ENCODE measurements at regions not wholly inside any gene's neighbourhood (a gene's known extent, or its start where the extent isn't known, plus 50 kb on each side); places are given as distances from the start of the nearest gene placed in this dataset.
"Not testable (repeated sequence)": the region's sequence is repeated elsewhere in the genome, so short reads cannot be mapped to it uniquely, and the experiment has no call there.

DNA sequence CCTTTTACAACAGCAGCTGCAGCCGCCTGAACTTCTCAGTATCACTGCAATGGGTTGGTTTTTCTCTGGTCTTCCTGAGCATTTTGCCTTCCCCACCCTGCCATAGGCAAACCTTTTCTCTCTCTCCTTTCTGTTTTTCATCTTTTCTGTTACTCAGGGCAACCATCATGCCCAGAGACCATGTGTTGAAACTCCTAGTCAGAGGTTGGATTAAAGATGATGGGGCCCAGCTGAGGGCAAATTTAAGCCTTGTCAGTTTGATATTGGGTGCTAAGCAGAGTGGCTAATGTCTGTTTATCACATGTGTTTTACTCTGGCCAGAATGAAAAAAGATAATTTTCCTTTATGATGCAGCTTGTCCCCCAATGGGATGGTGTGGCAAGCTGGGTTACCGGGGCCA is 107.9 kb upstream of the PMCH start:
- Mint-ChIP-seq H3K4me1 (ENCODE audit: unreplicated experiment) (no peaks in the 10 kb centered on the region), H3K4me3 (ENCODE audit: unreplicated experiment) (no peak overlapping the region), H3K27me3 (ENCODE audit: unreplicated experiment) (peaks cover 3% of the 10 kb centered on the region), H3K36me3 (ENCODE audit: unreplicated experiment) (no peaks in the 10 kb centered on the region), H3K27ac (ENCODE audit: unreplicated experiment) (no peak overlapping the region), H3K9me3 (ENCODE audit: unreplicated experiment) (peaks cover 18% of the 10 kb centered on the region)
- no peak for DNase-seq (ENCODE audit: extremely low spot score, unreplicated experiment)
- TF ChIP-seq CTCF (IDR thresholded peaks at IDR 0.05): no peak

- DNase-seq (ENCODE audit: extremely low spot score, unreplicated experiment); H3K27me3 Mint-ChIP-seq (ENCODE audit: unreplicated experiment); H3K36me3 Mint-ChIP-seq (ENCODE audit: unreplicated experiment); H3K4me3 Mint-ChIP-seq (ENCODE audit: unreplicated experiment); H3K4me1 Mint-ChIP-seq (ENCODE audit: unreplicated experiment); H3K27ac Mint-ChIP-seq (ENCODE audit: unreplicated experiment): not testable (repeated sequence)
- peaks cover 18% of the 10 kb centered on the region for H3K9me3 Mint-ChIP-seq (ENCODE audit: unreplicated experiment)
Measured at GRCh38 chr12:102304667-102305066, 107.0 kb upstream of the PMCH start.

- H3K9me3 Mint-ChIP-seq (ENCODE audit: unreplicated experiment): peaks cover 18% of the 10 kb centered on the region
- peaks cover 6% of the 10 kb centered on the region for H3K27me3 Mint-ChIP-seq (ENCODE audit: unreplicated experiment)
- no peak overlapping the region for H3K27ac Mint-ChIP-seq (ENCODE audit: unreplicated experiment)
- DNase-seq (ENCODE audit: extremely low spot score, unreplicated experiment): no peak
- no peak for TF ChIP-seq CTCF (IDR thresholded peaks at IDR 0.05)
- no peaks in the 10 kb centered on the region for H3K36me3 Mint-ChIP-seq (ENCODE audit: unreplicated experiment)
- no peak overlapping the region for H3K4me3 Mint-ChIP-seq (ENCODE audit: unreplicated experiment)
- H3K4me1 Mint-ChIP-seq (ENCODE audit: unreplicated experiment): no peaks in the 10 kb centered on the region
Measured at GRCh38 chr12:102302553-102302952, 104.9 kb upstream of the PMCH start.

GRCh38 chr12:102301547-102301946 is 103.9 kb upstream of the PMCH start:
- TF ChIP-seq CTCF (IDR thresholded peaks at IDR 0.05): no peak
- H3K27me3 Mint-ChIP-seq (ENCODE audit: unreplicated experiment): peaks cover 10% of the 10 kb centered on the region
- H3K4me1 Mint-ChIP-seq (ENCODE audit: unreplicated experiment): no peaks in the 10 kb centered on the region
- no peaks in the 10 kb centered on the region for H3K36me3 Mint-ChIP-seq (ENCODE audit: unreplicated experiment)
- DNase-seq (ENCODE audit: extremely low spot score, unreplicated experiment): no peak
- no peak overlapping the region for H3K4me3 Mint-ChIP-seq (ENCODE audit: unreplicated experiment)
- peaks cover 13% of the 10 kb centered on the region for H3K9me3 Mint-ChIP-seq (ENCODE audit: unreplicated experiment)
- H3K27ac Mint-ChIP-seq (ENCODE audit: unreplicated experiment): no peak overlapping the region

- no peak for DNase-seq (ENCODE audit: extremely low spot score, unreplicated experiment)
- H3K4me1 Mint-ChIP-seq (ENCODE audit: unreplicated experiment): no peaks in the 10 kb centered on the region
- peaks cover 10% of the 10 kb centered on the region for H3K9me3 Mint-ChIP-seq (ENCODE audit: unreplicated experiment)
- no peaks in the 10 kb centered on the region for H3K36me3 Mint-ChIP-seq (ENCODE audit: unreplicated experiment)
- peaks cover 10% of the 10 kb centered on the region for H3K27me3 Mint-ChIP-seq (ENCODE audit: unreplicated experiment)
- peak; percentile 43 for TF ChIP-seq CTCF (IDR thresholded peaks at IDR 0.05)
- no peak overlapping the region for H3K4me3 Mint-ChIP-seq (ENCODE audit: unreplicated experiment)
- H3K27ac Mint-ChIP-seq (ENCODE audit: unreplicated experiment): no peak overlapping the region
Measured at GRCh38 chr12:102300824-102301461, 103.3 kb upstream of the PMCH start.

DNA sequence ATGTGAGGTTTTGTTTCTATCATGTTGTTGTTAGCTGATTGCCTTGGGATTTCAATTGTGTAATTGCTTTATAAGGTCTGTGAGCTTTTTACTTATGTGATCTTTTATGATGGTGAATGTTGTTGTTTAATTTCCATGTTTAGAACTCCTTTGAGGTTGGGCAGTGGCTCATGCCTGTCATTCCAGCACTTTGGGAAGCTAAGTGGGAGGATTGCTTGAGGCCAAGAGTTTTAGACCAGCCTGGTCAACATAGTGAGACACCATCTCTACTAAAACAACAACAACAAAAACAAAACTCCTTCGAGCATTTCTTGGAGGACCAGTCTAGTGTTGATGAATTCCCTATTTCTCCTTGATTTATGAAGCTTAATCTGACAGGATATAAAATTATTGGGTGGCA is 102.1 kb upstream of the PMCH start:
- H3K4me1 Mint-ChIP-seq (ENCODE audit: unreplicated experiment): no peaks in the 10 kb centered on the region
- H3K27me3 Mint-ChIP-seq (ENCODE audit: unreplicated experiment): peaks cover 10% of the 10 kb centered on the region
- no peak for TF ChIP-seq CTCF (IDR thresholded peaks at IDR 0.05)
- no peak for DNase-seq (ENCODE audit: extremely low spot score, unreplicated experiment)
- no peaks in the 10 kb centered on the region for H3K36me3 Mint-ChIP-seq (ENCODE audit: unreplicated experiment)
- no peak overlapping the region for H3K4me3 Mint-ChIP-seq (ENCODE audit: unreplicated experiment)
- H3K9me3 Mint-ChIP-seq (ENCODE audit: unreplicated experiment): peaks cover 10% of the 10 kb centered on the region
- no peak overlapping the region for H3K27ac Mint-ChIP-seq (ENCODE audit: unreplicated experiment)

Measured in osteocyte (in vitro differentiated cells).